Fibroblast of the aortic adventitia (primary cell): ENCODE measurements at regions not wholly inside any gene's neighbourhood (a gene's known extent, or its start where the extent isn't known, plus 50 kb on each side); places are given as distances from the start of the nearest gene placed in this dataset.
"Not testable (repeated sequence)": the region's sequence is repeated elsewhere in the genome, so short reads cannot be mapped to it uniquely, and the experiment has no call there.

ENCODE experiments used
- DNase-seq: peaks from one replicate; pipeline ENCODE4 v3.0.0-alpha.2; 2010; ENCODE audit warnings: low read depth
- H3K4me3 ChIP-seq: 2 replicates; pipeline ENCODE4 v1.5.1; 2011; ENCODE audit warnings: low read depth, mild to moderate bottlenecking, control low read depth, low read length, moderate library complexity
- TF ChIP-seq, protein P1 (sequence below): IDR thresholded peaks from 2 replicates; pipeline ENCODE4 v1.5.1; 2011; ENCODE audit warnings: mild to moderate bottlenecking, low read length, control low read depth, inconsistent platforms; ENCODE audit not compliant: insufficient read depth

DNA sequence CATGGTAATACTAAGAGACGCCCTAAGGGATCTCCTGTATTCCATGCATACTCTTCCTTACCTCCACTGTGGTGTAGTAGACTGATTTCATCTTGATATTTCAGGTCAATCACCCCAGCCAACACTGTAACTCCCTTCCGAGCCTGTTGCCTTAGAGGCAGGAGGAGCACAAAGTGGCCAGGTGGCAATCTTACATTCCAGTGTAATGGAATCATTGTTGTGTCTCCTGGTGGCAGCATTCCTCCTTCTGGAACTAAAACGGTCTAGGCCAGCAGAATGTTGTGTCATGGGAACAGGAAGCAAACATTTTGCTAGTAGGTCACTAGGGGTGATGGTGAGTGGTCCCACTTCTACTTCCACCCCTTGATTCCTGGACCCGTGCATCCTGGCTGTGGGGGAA lies 405.7 kb upstream of the SLC10A2 start:
- TF ChIP-seq, protein P1, sequence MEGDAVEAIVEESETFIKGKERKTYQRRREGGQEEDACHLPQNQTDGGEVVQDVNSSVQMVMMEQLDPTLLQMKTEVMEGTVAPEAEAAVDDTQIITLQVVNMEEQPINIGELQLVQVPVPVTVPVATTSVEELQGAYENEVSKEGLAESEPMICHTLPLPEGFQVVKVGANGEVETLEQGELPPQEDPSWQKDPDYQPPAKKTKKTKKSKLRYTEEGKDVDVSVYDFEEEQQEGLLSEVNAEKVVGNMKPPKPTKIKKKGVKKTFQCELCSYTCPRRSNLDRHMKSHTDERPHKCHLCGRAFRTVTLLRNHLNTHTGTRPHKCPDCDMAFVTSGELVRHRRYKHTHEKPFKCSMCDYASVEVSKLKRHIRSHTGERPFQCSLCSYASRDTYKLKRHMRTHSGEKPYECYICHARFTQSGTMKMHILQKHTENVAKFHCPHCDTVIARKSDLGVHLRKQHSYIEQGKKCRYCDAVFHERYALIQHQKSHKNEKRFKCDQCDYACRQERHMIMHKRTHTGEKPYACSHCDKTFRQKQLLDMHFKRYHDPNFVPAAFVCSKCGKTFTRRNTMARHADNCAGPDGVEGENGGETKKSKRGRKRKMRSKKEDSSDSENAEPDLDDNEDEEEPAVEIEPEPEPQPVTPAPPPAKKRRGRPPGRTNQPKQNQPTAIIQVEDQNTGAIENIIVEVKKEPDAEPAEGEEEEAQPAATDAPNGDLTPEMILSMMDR = no peak

GRCh38 chr13:103469771-103470170 lies 403.6 kb upstream of the SLC10A2 start:
- TF ChIP-seq, protein P1 = no peak
- no peak for DNase-seq
- no peak overlapping the region for H3K4me3 ChIP-seq

More for the DNA sequence above, 405.7 kb upstream of the SLC10A2 start:
- no peak for DNase-seq
- no peak overlapping the region for H3K4me3 ChIP-seq

GRCh38 chr13:103466761-103467160 lies 400.5 kb upstream of the SLC10A2 start:
- no peak for DNase-seq
- no peak overlapping the region for H3K4me3 ChIP-seq
- TF ChIP-seq, protein P1 = no peak

DNA sequence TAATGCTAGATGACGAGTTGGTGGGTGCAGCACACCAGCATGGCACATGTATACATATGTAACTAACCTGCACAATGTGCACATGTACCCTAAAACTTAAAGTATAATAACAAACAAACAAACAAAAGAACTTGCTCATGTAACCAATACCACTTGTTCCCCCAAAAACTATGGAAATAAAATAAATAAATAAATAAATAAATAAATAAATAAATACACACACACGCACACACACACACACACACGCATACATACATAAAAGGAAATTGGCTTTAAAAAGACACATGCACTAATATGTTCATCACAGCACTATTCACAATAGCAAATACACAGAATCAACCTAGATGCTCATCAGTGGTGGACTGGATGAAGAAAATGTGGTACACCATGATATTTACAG lies 394.0 kb upstream of the SLC10A2 start:
- DNase-seq, H3K4me3 ChIP-seq: not testable (repeated sequence)

GRCh38 chr13:103457050-103457449 lies 390.8 kb upstream of the SLC10A2 start:
- DNase-seq = not testable (repeated sequence)

DNA sequence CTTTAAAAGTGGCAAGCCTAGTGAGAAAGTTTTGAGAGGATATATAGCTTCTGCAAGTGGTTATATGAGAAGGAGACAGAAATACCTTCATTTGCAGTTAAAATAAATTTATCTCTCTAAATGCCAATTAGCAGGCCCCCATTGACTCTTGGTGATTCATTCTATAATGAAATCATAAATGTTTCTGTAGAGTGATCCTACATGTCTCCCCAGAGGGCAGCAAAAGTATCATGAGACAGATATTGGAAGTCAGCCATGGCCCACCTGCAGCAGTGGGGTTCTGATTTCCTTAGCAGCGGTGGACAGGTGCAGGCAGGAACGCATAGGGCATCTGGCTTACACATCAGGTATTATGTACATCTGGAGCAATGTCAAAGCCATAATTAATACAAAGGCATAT lies 385.4 kb upstream of the SLC10A2 start:
- TF ChIP-seq, protein P1 = no peak
- no peak overlapping the region for H3K4me3 ChIP-seq
- DNase-seq = no peak

More at GRCh38 chr13:103457050-103457449, 390.8 kb upstream of the SLC10A2 start:
- not testable (repeated sequence) for H3K4me3 ChIP-seq

GRCh38 chr13:103443604-103444003 lies 377.4 kb upstream of the SLC10A2 start:
- no peak for DNase-seq
- TF ChIP-seq, protein P1 = no peak
- no peak overlapping the region for H3K4me3 ChIP-seq

GRCh38 chr13:103437651-103438050 lies 371.4 kb upstream of the SLC10A2 start:
- no peak overlapping the region for H3K4me3 ChIP-seq
- DNase-seq = no peak
- TF ChIP-seq, protein P1 = no peak
